SU-DHL-6 (cell line): ENCODE measurements at regions not wholly inside any gene's neighbourhood (a gene's known extent, or its start where the extent isn't known, plus 50 kb on each side); places are given as distances from the start of the nearest gene placed in this dataset.

ENCODE experiments used
- CTCF ChIP-seq: fragments of 200-600 bp; sonication (generic); IDR thresholded peaks from one replicate; pipeline ENCODE4 v1.5.1; 2017; ENCODE audit warnings: antibody characterized with exemption, mild to moderate bottlenecking, low read length, moderate library complexity; ENCODE audit not compliant: insufficient read depth, poor library complexity, severe bottlenecking
- EZH2phosphoT487 ChIP-seq: fragments of 200-600 bp; sonication (generic), shearing (Covaris generic); conservative IDR thresholded peaks from 2 replicates; pipeline ENCODE4 v1.6.1; 2018; ENCODE audit warnings: mild to moderate bottlenecking, antibody characterized with exemption, low read length, moderate library complexity, mixed read lengths

DNA sequence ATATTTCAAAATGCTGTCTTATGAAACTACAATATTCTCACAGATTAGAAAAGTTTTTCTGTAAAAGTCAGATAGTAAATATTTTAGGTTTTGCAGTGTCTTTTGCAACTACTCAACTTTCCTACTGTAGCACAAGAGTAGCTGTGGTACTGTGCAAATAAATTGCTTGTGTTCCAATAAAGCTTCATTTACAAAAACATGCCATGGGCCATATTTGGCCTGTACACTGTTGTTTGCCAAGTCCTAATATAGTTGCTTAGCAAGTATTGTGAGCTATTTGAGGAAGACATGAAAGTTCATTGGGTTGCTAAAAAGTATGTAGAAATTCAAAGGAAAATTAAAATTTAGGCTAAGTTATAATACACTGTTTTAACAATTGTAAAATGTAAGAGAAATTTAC is 80.0 kb downstream of the TFPI2 start:
- TF ChIP-seq CTCF (no peak), EZH2phosphoT487 (no peak)
